HG03060 (cell line): ENCODE measurements at regions not wholly inside any gene's neighbourhood (a gene's known extent, or its start where the extent isn't known, plus 50 kb on each side); places are given as distances from the start of the nearest gene placed in this dataset.

Experiments
- ATAC-seq: cut with Tn5 transposase; IDR thresholded peaks from one replicate; pipeline ENCODE4 v1.9.1; 2021; ENCODE audit warnings: low read depth, moderate number of reproducible peaks; ENCODE audit not compliant: unreplicated experiment

GRCh38 chr6:141347906-141348492 lies 784.7 kb upstream of the GJE1 start:
- ATAC-seq = no peak

GRCh38 chr6:141347086-141347485 lies 785.6 kb upstream of the GJE1 start:
- ATAC-seq = no peak

GRCh38 chr6:141346535-141346934 lies 786.2 kb upstream of the GJE1 start:
- no peak for ATAC-seq

GRCh38 chr6:141337191-141337590 lies 795.5 kb upstream of the GJE1 start:
- no peak for ATAC-seq

- ATAC-seq = no peak
Observed at GRCh38 chr6:141335477-141336273, 797.0 kb upstream of the GJE1 start.

- ATAC-seq = no peak
Observed at GRCh38 chr6:141326925-141327324, 805.8 kb upstream of the GJE1 start.

- peak; percentile 60 for ATAC-seq
Observed at GRCh38 chr6:141326426-141326825, 806.3 kb upstream of the GJE1 start.

- no peak for ATAC-seq
Observed at GRCh38 chr6:141321493-141322347, 811.0 kb upstream of the GJE1 start.

GRCh38 chr6:141316236-141316635 lies 816.5 kb upstream of the GJE1 start:
- ATAC-seq = no peak

- ATAC-seq = no peak
Observed at GRCh38 chr6:141313986-141314385, 818.7 kb upstream of the GJE1 start.

GRCh38 chr6:141309295-141309694 lies 823.4 kb upstream of the GJE1 start:
- no peak for ATAC-seq

GRCh38 chr6:141307309-141307998 lies 825.3 kb upstream of the GJE1 start:
- ATAC-seq = no peak

GRCh38 chr6:141303907-141304306 lies 828.8 kb upstream of the GJE1 start:
- no peak for ATAC-seq

GRCh38 chr6:141301779-141302178 lies 830.9 kb upstream of the GJE1 start:
- ATAC-seq = no peak

GRCh38 chr6:141290941-141291721 lies 841.6 kb upstream of the GJE1 start:
- no peak for ATAC-seq

- no peak for ATAC-seq
Observed at GRCh38 chr6:141288947-141289346, 843.8 kb upstream of the GJE1 start.

GRCh38 chr6:141282263-141282662 lies 850.5 kb upstream of the GJE1 start:
- ATAC-seq = no peak

- ATAC-seq = no peak
Observed at GRCh38 chr6:141269684-141270083, 863.0 kb upstream of the GJE1 start.

- ATAC-seq = no peak
Observed at GRCh38 chr6:141267420-141267819, 865.3 kb upstream of the GJE1 start.
